GM10248 (cell line): ENCODE measurements at regions not wholly inside any gene's neighbourhood (a gene's known extent, or its start where the extent isn't known, plus 50 kb on each side); places are given as distances from the start of the nearest gene placed in this dataset.

ENCODE experiments used
- CTCF ChIA-PET: fragments of 300-600 bp; sonication (Branson Sonifier 250); formaldehyde crosslinking; extraction: SDS; loops from one replicate; lab custom pipeline; 2021; ENCODE audit warnings: antibody characterized with exemption; lab: Yijun Ruan, JAX
- POLR2A ChIA-PET: fragments of 350-650 bp; sonication (Branson Sonifier 250); formaldehyde crosslinking; extraction: SDS; loops from one replicate; lab custom pipeline; 2020; ENCODE audit warnings: antibody characterized with exemption; lab: Yijun Ruan, JAX
- DNase-seq: peaks from one replicate; pipeline ENCODE4 v3.0.0; 2012; ENCODE audit errors: extremely low spot score
- TF ChIP-seq, protein P1 (sequence below): IDR thresholded peaks from 2 replicates; pipeline ENCODE4 v1.5.1; 2012; ENCODE audit warnings: mild to moderate bottlenecking, low read depth; ENCODE audit errors: extremely low read depth, missing control alignments, control extremely low read depth

DNA sequence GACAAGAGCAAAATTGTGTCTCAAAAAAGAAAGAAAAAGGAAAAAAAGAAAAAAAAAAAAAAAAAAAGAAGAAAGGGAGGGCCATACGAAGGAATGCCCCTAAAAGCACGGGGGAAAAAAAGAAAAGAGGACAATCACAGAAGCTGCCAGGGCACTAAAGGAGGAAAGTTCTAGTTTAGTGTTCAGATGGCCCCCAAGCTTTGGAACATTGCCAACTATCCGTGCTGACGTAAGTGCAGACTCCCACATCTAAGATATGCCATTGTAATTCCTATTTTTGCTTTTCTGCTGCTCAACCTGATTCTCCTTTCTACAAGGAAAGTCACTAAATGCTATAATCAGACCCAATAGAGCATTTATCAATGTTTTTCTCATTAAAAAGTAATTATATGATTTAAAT, 842.1 kb downstream of the KCNJ2 start:
- TF ChIP-seq, protein P1, sequence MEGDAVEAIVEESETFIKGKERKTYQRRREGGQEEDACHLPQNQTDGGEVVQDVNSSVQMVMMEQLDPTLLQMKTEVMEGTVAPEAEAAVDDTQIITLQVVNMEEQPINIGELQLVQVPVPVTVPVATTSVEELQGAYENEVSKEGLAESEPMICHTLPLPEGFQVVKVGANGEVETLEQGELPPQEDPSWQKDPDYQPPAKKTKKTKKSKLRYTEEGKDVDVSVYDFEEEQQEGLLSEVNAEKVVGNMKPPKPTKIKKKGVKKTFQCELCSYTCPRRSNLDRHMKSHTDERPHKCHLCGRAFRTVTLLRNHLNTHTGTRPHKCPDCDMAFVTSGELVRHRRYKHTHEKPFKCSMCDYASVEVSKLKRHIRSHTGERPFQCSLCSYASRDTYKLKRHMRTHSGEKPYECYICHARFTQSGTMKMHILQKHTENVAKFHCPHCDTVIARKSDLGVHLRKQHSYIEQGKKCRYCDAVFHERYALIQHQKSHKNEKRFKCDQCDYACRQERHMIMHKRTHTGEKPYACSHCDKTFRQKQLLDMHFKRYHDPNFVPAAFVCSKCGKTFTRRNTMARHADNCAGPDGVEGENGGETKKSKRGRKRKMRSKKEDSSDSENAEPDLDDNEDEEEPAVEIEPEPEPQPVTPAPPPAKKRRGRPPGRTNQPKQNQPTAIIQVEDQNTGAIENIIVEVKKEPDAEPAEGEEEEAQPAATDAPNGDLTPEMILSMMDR = no peak
- no peak for DNase-seq
- ChIA-PET CTCF (no interaction called here), POLR2A (no interaction called here)

GRCh38 chr17:71019699-71020098, 850.4 kb downstream of the KCNJ2 start:
- POLR2A ChIA-PET = no interaction called here
- no peak for DNase-seq
- TF ChIP-seq, protein P1 = no peak
- CTCF ChIA-PET = no interaction called here

- ChIA-PET POLR2A (no interaction called here), CTCF (no interaction called here)
- TF ChIP-seq, protein P1 = no peak
- DNase-seq = no peak
Observed at GRCh38 chr17:71022758-71023157, 853.4 kb downstream of the KCNJ2 start.

DNA sequence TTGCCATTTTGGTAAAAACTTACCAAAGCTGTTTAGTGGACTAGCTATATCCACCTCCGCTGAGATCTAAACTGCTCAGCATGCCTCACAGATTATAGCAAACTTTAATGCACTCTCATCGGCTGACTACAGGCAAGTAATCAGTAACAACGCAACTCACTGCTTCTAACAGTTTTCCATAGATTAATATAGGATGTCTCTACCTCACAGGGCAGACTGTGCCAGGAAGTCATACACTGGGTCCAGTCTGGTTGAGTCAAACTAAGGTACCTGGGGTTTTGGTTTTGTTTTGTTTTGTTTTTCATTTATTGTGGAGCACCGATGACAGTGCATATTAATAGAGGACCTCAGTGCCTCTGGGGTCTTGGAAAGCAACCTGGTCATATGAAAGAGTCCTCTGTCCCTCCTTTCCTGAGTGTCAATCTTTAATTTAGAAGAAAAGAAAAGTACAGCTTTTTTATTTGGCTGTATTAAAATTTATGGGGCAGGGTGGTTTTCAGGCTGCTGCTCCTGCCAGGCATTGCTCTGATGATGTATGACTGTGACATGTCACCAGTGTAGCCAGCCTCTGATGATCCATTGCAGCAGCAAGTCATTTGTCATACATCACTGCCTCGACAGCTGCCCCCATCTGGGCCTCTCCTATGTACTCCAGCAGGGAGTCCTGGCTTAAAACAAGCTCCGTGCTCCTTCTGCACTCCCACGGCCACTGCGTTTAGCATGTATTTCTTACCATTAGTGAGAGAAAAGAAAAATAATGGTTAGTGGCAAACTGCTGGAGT, 854.1 kb downstream of the KCNJ2 start:
- no peak for DNase-seq
- ChIA-PET POLR2A (no interaction called here), CTCF (interaction anchor here (1.0 to 1.2 kb wide), 2 partner anchors 9 to 23 kb away, joined by 3 read pairs; no protein-coding TSS in a partner anchor)
- TF ChIP-seq, protein P1 = no peak

DNA sequence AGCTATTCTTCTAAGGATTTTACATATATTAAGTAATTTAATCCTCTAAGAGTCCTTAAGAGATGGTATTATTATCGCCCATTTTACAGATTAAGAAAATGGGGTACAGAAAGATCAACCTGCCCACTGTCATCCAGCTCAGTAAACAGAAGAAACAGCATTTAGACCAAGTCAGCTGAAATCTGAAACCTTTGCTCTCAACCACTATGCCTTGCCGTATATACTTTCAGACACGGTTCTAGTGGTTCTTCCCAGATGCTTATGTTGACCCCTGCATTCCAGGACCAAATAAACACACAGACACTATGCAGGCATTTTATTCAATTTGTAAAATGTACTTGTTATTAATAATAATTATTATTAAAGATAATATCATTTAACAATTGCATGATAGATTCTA, 854.8 kb downstream of the KCNJ2 start:
- TF ChIP-seq, protein P1 = no peak
- CTCF ChIA-PET = interaction anchor here (1.0 to 1.2 kb wide), 2 partner anchors 10 to 23 kb away, joined by 3 read pairs; no protein-coding TSS in a partner anchor
- DNase-seq = no peak
- POLR2A ChIA-PET = no interaction called here

- ChIA-PET CTCF (no interaction called here), POLR2A (no interaction called here)
- TF ChIP-seq, protein P1 = no peak
- no peak for DNase-seq
Observed at GRCh38 chr17:71024969-71025368, 855.6 kb downstream of the KCNJ2 start.
